Adrenal gland (tissue), 5 donors: ENCODE measurements at regions not wholly inside any gene's neighbourhood (a gene's known extent, or its start where the extent isn't known, plus 50 kb on each side); places are given as distances from the start of the nearest gene placed in this dataset.

Source experiments
- POLR2A ChIP-seq, 2 donors: fragments of 450-650 bp; IDR thresholded peaks; one replicate each; pipeline ENCODE4 v1.6.1; 2017; ENCODE audit warnings: antibody characterized with exemption in 2 of 2, mild to moderate bottlenecking in 2 of 2, moderate library complexity in 1 of 2
- TF ChIP-seq, protein P1 (sequence below), 6 experiments: fragments of 450-650 bp in 4 of 6; fragments of 200-600 bp in 2 of 6; sonication (generic) in 1 of 6; IDR thresholded peaks; 1 replicate in 5 of 6; 2 replicates in 1 of 6; pipeline versions ENCODE4 v1.5.1 to v1.8.0; 2016 to 2021; ENCODE audit warnings: antibody characterized with exemption in 6 of 6, mild to moderate bottlenecking in 2 of 6, moderate library complexity in 1 of 6
- donor health status: DM: no; HTN: no; CAD: no.

DNA sequence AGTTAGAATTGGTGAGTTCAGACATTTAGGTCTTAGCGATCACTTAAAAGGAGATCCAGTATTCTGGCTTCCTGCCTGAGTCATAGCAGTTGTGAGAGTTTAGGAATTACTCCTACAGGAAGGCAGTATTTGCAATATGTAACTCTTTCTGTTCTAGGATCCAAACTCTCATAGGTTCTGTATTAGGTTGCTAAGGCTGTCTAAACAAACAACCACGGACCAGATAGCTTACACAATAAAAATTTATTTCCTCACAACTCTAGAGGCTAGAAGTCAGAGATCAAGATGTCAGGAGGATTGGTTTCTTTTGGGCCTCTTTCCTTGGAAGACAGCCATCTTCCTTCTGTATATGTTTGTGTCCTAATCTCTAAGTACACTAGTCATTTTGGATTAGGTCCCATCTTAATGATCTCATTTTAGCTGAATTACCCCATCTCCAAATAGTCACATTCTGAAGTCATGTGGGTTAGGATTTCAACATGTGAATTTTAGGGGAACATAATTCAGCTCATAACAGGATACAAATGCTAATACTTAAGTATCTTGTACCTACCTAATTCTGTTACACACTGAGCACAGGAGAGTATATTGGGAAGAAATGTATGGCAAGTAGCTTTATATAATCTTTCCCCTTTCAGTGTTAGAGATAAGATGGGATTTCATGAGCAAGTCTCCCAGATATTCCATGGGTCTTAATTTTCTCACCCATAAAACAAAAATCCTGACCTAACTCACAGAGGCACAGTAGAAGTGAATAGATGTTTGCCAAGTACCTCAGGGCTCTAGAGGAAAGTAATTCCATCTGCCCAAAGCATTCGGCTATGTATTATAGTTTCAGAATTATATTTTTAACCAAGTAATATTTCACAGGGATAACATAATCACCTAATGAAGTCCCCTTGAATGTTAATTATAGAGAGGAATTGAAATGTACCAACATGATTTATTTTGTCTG lies 144.4 kb downstream of the PTBP2 start:
- no peak for TF ChIP-seq POLR2A (IDR thresholded peaks at IDR 0.05)
- TF ChIP-seq, protein P1, sequence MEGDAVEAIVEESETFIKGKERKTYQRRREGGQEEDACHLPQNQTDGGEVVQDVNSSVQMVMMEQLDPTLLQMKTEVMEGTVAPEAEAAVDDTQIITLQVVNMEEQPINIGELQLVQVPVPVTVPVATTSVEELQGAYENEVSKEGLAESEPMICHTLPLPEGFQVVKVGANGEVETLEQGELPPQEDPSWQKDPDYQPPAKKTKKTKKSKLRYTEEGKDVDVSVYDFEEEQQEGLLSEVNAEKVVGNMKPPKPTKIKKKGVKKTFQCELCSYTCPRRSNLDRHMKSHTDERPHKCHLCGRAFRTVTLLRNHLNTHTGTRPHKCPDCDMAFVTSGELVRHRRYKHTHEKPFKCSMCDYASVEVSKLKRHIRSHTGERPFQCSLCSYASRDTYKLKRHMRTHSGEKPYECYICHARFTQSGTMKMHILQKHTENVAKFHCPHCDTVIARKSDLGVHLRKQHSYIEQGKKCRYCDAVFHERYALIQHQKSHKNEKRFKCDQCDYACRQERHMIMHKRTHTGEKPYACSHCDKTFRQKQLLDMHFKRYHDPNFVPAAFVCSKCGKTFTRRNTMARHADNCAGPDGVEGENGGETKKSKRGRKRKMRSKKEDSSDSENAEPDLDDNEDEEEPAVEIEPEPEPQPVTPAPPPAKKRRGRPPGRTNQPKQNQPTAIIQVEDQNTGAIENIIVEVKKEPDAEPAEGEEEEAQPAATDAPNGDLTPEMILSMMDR (IDR thresholded peaks at IDR 0.05) = no peak
